ENCODE measurements at regions not wholly inside any gene's neighbourhood (a gene's known extent, or its start where the extent isn't known, plus 50 kb on each side); places are given as distances from the start of the nearest gene placed in this dataset.

GRCh38 chr2:60223859-60224258, 329.6 kb downstream of the BCL11A start:
- no peaks in the 10 kb centered on the region for H3K9me3 ChIP-seq (ENCODE audit: insufficient read depth in 2 of 2, low read depth in 1 of 2, low read length in 1 of 2)
- H3K23me2 ChIP-seq (ENCODE audit: low read depth, low read length) = no peaks in the 10 kb centered on the region
- no peak overlapping the region for H3K23ac ChIP-seq (ENCODE audit: insufficient read length)
- 100% methylated on average over 2 of the region's 2 CpGs; no CpG with 5 or more reads in 1 of the 2 experiments for WGBS, 2 experiments (ENCODE audit: extremely low coverage in 1 of 2, insufficient coverage in 1 of 2, insufficient read length in 1 of 2, insufficient replicate concordance in 2 of 2, low coverage in 1 of 2, low lambda C conversion rate in 2 of 2, missing lambda C conversion rate in 1 of 2)
- H3K9ac ChIP-seq (replicated peaks in 1 of 4; ENCODE audit: extremely low read depth in 1 of 4, low read depth in 3 of 4, low read length in 3 of 4) = no peak overlapping the region
- FAIRE-seq = no peak
- H2BK120ac ChIP-seq (replicated peaks; ENCODE audit: low read depth, low read length) = no peak overlapping the region
- ChIA-PET CTCF (ENCODE audit: partially characterized antibody) (no interaction called here), POLR2A (ENCODE audit: partially characterized antibody) (interaction anchor here (1.2 kb wide), 1 partner anchor 9 kb away, joined by 4 read pairs; no protein-coding TSS in a partner anchor)
- H3K4me3 ChIP-seq (ENCODE audit: extremely low read depth in 1 of 4, insufficient read depth in 2 of 4, low read depth in 3 of 4, low read length in 4 of 4) = no peak overlapping the region
- H2BK12ac ChIP-seq (ENCODE audit: low read depth, low read length) = no peak overlapping the region
- H2AFZ ChIP-seq (ENCODE audit: low read length) = no peak overlapping the region
- no peak overlapping the region for H2BK5ac ChIP-seq (ENCODE audit: low read depth, low read length)
- no peak overlapping the region for H4K8ac ChIP-seq (ENCODE audit: extremely low read depth, insufficient read depth, low read length)
- H3K27me3 ChIP-seq (replicated peaks in 1 of 4; ENCODE audit: control insufficient read depth in 3 of 4, extremely low read depth in 1 of 4, insufficient read depth in 3 of 4, low read length in 3 of 4) = no peaks in the 10 kb centered on the region
- no peak overlapping the region for H2BK15ac ChIP-seq (ENCODE audit: low read length)
- no peak overlapping the region for H4K91ac ChIP-seq (replicated peaks; ENCODE audit: insufficient read length, low read length)
- no peak overlapping the region for H3K18ac ChIP-seq (ENCODE audit: extremely low read depth, low read length)
- no peak overlapping the region for H2AK5ac ChIP-seq (ENCODE audit: low read depth, low read length)
- H3K79me2 ChIP-seq (ENCODE audit: control insufficient read depth in 1 of 2, insufficient read depth in 2 of 2, low read length in 2 of 2) = no peaks in the 10 kb centered on the region
- H3K4me1 ChIP-seq (replicated peaks in 1 of 4; ENCODE audit: control insufficient read depth in 3 of 4, insufficient read depth in 4 of 4, low read length in 3 of 4) = no peaks in the 10 kb centered on the region; a peak in 1 of 7 replicates
- H3K14ac ChIP-seq (ENCODE audit: insufficient read length) = no peak overlapping the region
- no peaks in the 10 kb centered on the region for H3K79me1 ChIP-seq (ENCODE audit: low read depth, low read length)
- H3K56ac ChIP-seq (replicated peaks; ENCODE audit: insufficient read length, low read depth, low read length) = no peak overlapping the region
- no peak overlapping the region for H2BK20ac ChIP-seq (ENCODE audit: low read length)
- no peaks in the 10 kb centered on the region for H3K36me3 ChIP-seq (ENCODE audit: control insufficient read depth in 2 of 4, insufficient read depth in 4 of 4, low read length in 3 of 4)
- H3K4me2 ChIP-seq (ENCODE audit: insufficient read depth in 1 of 2, low read depth in 2 of 2, low read length in 2 of 2) = no peak overlapping the region
- H3K27ac ChIP-seq (ENCODE audit: low read depth, low read length) = no peak overlapping the region
- no peak for TF ChIP-seq YY1 (IDR thresholded peaks at IDR 0.05; ENCODE audit: low read depth, low read length)
- TF ChIP-seq POLR2AphosphoS5 (IDR thresholded peaks at IDR 0.05; ENCODE audit: low read depth, low read length) = no peak
- TF ChIP-seq RAD21 (IDR thresholded peaks at IDR 0.05 in 1 of 2, conservative IDR thresholded peaks at IDR 0.05 in 1 of 2; ENCODE audit: low read depth in 2 of 2, low read length in 2 of 2) = 0 out of 4 replicates have a peak, but pooled peaks have one; percentile 2 to 3
- no peak for TF ChIP-seq FOSL1 (IDR thresholded peaks at IDR 0.05; ENCODE audit: insufficient read depth, low read depth, low read length)
- no peak for TF ChIP-seq JUND (IDR thresholded peaks at IDR 0.05; ENCODE audit: low read length)
- no peak for TF ChIP-seq ATF3 (IDR thresholded peaks at IDR 0.05; ENCODE audit: insufficient read depth, low read depth, low read length)
- no peak for TF ChIP-seq CTBP2 (IDR thresholded peaks at IDR 0.05; ENCODE audit: borderline replicate concordance, insufficient read depth, insufficient read length, low read length)
- TF ChIP-seq CTCF (IDR thresholded peaks at IDR 0.05; ENCODE audit: control extremely low read depth in 1 of 3, insufficient read depth in 1 of 3, low read depth in 1 of 3, low read length in 3 of 3) = no peak
- no peak for DNase-seq (ENCODE audit: low read depth in 1 of 2, low spot score in 2 of 2)
- no peaks in the 10 kb centered on the region for H4K20me1 ChIP-seq (replicated peaks in 1 of 2; ENCODE audit: control insufficient read depth in 1 of 2, insufficient read depth in 2 of 2, low read length in 2 of 2)
- no peak overlapping the region for H3K4ac ChIP-seq (replicated peaks; ENCODE audit: insufficient read length, low read depth, low read length)
- no peak overlapping the region for H4K5ac ChIP-seq (ENCODE audit: insufficient read length, low read depth, low read length)
